ENCODE measurements at regions not wholly inside any gene's neighbourhood (a gene's known extent, or its start where the extent isn't known, plus 50 kb on each side); places are given as distances from the start of the nearest gene placed in this dataset.

GRCh38 chr15:24861014-24861690, 93.6 kb upstream of the SNRPN start:
- no peak overlapping the region for H3K27ac Mint-ChIP-seq
- H3K27me3 Mint-ChIP-seq (ENCODE audit: low read depth), result no peaks in the 10 kb centered on the region
- no peaks in the 10 kb centered on the region for H3K36me3 Mint-ChIP-seq (ENCODE audit: low read depth)
- peaks cover 37% of the 10 kb centered on the region for H3K9me3 Mint-ChIP-seq
- H3K4me3 Mint-ChIP-seq, result no peak overlapping the region
- no peaks in the 10 kb centered on the region for H3K4me1 Mint-ChIP-seq (ENCODE audit: low read depth)

- H3K4me3 Mint-ChIP-seq, result no peak overlapping the region
- H3K27me3 Mint-ChIP-seq (ENCODE audit: low read depth), result no peaks in the 10 kb centered on the region
- H3K4me1 Mint-ChIP-seq (ENCODE audit: low read depth), result no peaks in the 10 kb centered on the region
- H3K36me3 Mint-ChIP-seq (ENCODE audit: low read depth), result no peaks in the 10 kb centered on the region
- H3K27ac Mint-ChIP-seq, result no peak overlapping the region
- H3K9me3 Mint-ChIP-seq, result peaks cover 34% of the 10 kb centered on the region
Measured at GRCh38 chr15:24862726-24863521, 91.9 kb upstream of the SNRPN start.

DNA sequence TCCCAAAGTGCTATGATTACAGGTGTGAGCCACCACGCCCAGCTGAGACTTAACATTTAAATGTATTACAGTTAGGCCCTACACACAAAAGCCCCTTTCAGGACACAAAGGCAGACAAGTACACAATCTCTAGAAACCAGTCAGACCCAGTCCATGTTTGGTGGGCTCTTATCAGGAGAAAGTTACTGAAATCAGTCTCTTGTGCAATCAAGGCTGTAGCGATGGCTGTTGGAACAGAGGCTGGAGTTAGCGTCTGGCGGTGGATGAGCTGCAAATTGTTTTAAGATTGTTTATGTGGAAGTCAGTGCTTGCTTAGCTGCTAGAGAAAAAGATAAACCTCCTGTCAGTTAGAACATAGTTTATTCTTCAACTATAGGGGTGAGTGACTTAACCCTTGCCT, 89.5 kb upstream of the SNRPN start:
- H3K36me3 Mint-ChIP-seq (ENCODE audit: low read depth), result no peaks in the 10 kb centered on the region
- H3K27ac Mint-ChIP-seq, result no peak overlapping the region
- H3K4me1 Mint-ChIP-seq (ENCODE audit: low read depth), result no peaks in the 10 kb centered on the region
- H3K27me3 Mint-ChIP-seq (ENCODE audit: low read depth), result no peaks in the 10 kb centered on the region
- no peak overlapping the region for H3K4me3 Mint-ChIP-seq
- H3K9me3 Mint-ChIP-seq, result peaks cover 46% of the 10 kb centered on the region

DNA sequence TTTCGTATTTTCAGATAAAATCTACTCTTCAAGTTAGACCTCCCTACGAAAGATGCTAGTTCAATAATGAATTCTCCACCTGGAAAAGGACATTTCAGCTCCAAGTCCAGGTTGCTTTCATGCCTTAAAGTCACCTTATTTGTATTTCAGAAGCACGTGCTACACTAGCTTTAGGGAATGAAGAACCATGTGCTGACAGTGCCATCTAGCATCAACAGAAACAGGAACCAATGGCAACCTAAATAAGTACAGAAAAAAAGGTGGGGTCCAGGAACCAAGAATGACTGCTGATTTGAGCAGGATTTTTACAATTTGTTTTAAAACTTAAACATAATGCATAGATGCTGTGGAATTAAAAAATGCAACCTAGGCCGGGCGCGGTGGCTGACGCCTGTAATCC, 77.6 kb upstream of the SNRPN start:
- no peak overlapping the region for H3K27ac Mint-ChIP-seq
- H3K27me3 Mint-ChIP-seq (ENCODE audit: low read depth), result no peaks in the 10 kb centered on the region
- no peaks in the 10 kb centered on the region for H3K4me1 Mint-ChIP-seq (ENCODE audit: low read depth)
- H3K4me3 Mint-ChIP-seq, result no peak overlapping the region
- peaks cover 42% of the 10 kb centered on the region for H3K9me3 Mint-ChIP-seq
- no peaks in the 10 kb centered on the region for H3K36me3 Mint-ChIP-seq (ENCODE audit: low read depth)

DNA sequence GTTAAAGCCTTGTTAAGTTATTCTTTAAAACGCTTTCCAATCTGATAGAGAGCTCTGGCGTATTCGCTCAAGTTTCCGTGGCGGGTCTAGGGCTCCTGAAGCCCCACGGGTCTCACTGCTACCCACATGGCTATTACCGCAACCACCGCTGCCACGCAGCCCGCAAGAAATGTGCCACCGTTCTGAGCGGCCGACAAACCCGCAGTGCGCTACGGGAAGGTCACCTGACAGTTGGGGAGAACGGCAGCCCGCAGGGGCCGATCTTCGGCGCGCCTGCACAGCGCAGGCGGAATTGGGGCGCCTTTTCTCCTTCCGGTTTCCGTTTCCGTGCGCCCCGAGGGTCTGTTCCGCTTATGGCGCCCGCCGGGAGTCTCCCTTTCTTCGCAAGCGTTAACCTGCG, 76.6 kb upstream of the SNRPN start:
- no peaks in the 10 kb centered on the region for H3K4me1 Mint-ChIP-seq (ENCODE audit: low read depth)
- no peaks in the 10 kb centered on the region for H3K27me3 Mint-ChIP-seq (ENCODE audit: low read depth)
- peaks cover 38% of the 10 kb centered on the region for H3K9me3 Mint-ChIP-seq
- H3K36me3 Mint-ChIP-seq (ENCODE audit: low read depth), result no peaks in the 10 kb centered on the region
- H3K4me3 Mint-ChIP-seq, result no peak overlapping the region
- H3K27ac Mint-ChIP-seq, result no peak overlapping the region

DNA sequence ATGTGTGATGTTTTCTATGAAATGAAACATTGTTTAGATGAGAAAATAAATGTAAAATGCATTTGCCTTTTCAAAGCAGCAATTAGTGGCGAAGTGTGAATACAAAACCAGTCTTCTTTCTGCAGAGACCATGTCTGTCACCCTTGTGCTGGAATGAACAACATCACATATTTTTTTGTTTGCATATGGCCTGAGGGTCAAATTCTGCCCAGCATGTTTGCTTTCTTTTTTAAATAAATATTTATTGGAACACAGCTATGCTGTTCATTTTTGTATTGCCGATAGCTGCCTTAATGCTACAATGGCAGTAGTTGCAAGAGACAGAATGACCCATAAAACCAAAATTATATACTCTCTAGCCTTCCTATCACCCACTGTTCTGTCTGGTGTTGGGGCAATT, 75.3 kb upstream of the SNRPN start:
- Mint-ChIP-seq H3K4me3 (no peak overlapping the region), H3K36me3 (ENCODE audit: low read depth) (no peaks in the 10 kb centered on the region), H3K27ac (no peak overlapping the region), H3K9me3 (peaks cover 41% of the 10 kb centered on the region), H3K4me1 (ENCODE audit: low read depth) (no peaks in the 10 kb centered on the region), H3K27me3 (ENCODE audit: low read depth) (no peaks in the 10 kb centered on the region)

GRCh38 chr15:24880663-24881062, 74.1 kb upstream of the SNRPN start:
- Mint-ChIP-seq H3K4me3 (no peak overlapping the region), H3K36me3 (ENCODE audit: low read depth) (no peaks in the 10 kb centered on the region), H3K4me1 (ENCODE audit: low read depth) (no peaks in the 10 kb centered on the region), H3K9me3 (peaks cover 33% of the 10 kb centered on the region), H3K27ac (no peak overlapping the region), H3K27me3 (ENCODE audit: low read depth) (no peaks in the 10 kb centered on the region)

GRCh38 chr15:24886538-24886937, 68.2 kb upstream of the SNRPN start:
- H3K27me3 Mint-ChIP-seq (ENCODE audit: low read depth), result no peaks in the 10 kb centered on the region
- peaks cover 37% of the 10 kb centered on the region for H3K9me3 Mint-ChIP-seq
- H3K27ac Mint-ChIP-seq, result no peak overlapping the region
- no peak overlapping the region for H3K4me3 Mint-ChIP-seq
- H3K36me3 Mint-ChIP-seq (ENCODE audit: low read depth), result no peaks in the 10 kb centered on the region
- H3K4me1 Mint-ChIP-seq (ENCODE audit: low read depth), result no peaks in the 10 kb centered on the region

DNA sequence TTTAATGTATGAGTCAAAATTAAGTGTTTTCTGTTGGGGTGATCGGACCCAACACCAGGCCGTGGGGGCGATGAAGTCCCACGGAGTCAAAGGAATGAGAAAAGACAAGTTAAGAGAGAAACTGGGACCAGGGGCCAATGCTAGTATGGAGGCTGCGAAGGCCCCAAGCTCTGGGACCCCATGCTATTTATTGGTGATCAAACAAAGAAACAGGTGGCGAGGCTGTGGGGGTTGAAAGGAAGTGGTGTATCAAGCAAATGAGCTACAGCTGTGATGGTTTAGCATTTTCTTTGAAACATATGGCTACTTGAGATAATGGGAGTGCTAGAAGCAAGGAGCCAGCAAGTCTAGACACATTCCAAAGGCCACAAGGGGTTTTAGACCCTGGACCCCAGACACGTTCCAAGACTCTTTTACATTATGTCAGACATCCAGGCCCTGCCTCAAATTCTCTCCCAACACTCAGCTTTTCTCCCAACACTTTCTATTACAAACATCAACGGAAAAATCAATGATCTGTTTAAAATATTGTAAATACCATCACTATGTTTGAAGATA, 56.0 kb upstream of the SNRPN start:
- Mint-ChIP-seq H3K36me3 (ENCODE audit: low read depth) (peaks cover 1% of the 10 kb centered on the region), H3K4me1 (ENCODE audit: low read depth) (no peaks in the 10 kb centered on the region), H3K27me3 (ENCODE audit: low read depth) (no peaks in the 10 kb centered on the region)

GRCh38 chr15:24899367-24899766, 55.4 kb upstream of the SNRPN start:
- Mint-ChIP-seq H3K27ac (no peak overlapping the region), H3K4me3 (no peak overlapping the region), H3K27me3 (ENCODE audit: low read depth) (no peaks in the 10 kb centered on the region), H3K9me3 (peaks cover 66% of the 10 kb centered on the region), H3K36me3 (ENCODE audit: low read depth) (peaks cover 1% of the 10 kb centered on the region), H3K4me1 (ENCODE audit: low read depth) (no peaks in the 10 kb centered on the region)

More for the DNA sequence above, 56.0 kb upstream of the SNRPN start:
- H3K9me3 Mint-ChIP-seq, result peaks cover 66% of the 10 kb centered on the region
- no peak overlapping the region for H3K27ac Mint-ChIP-seq
- H3K4me3 Mint-ChIP-seq, result no peak overlapping the region

- no peak overlapping the region for H3K4me3 Mint-ChIP-seq
- H3K4me1 Mint-ChIP-seq (ENCODE audit: low read depth), result no peaks in the 10 kb centered on the region
- H3K9me3 Mint-ChIP-seq, result peaks cover 66% of the 10 kb centered on the region
- no peak overlapping the region for H3K27ac Mint-ChIP-seq
- peaks cover 1% of the 10 kb centered on the region for H3K36me3 Mint-ChIP-seq (ENCODE audit: low read depth)
- no peaks in the 10 kb centered on the region for H3K27me3 Mint-ChIP-seq (ENCODE audit: low read depth)
Measured at GRCh38 chr15:24899795-24900194, 55.0 kb upstream of the SNRPN start.

DNA sequence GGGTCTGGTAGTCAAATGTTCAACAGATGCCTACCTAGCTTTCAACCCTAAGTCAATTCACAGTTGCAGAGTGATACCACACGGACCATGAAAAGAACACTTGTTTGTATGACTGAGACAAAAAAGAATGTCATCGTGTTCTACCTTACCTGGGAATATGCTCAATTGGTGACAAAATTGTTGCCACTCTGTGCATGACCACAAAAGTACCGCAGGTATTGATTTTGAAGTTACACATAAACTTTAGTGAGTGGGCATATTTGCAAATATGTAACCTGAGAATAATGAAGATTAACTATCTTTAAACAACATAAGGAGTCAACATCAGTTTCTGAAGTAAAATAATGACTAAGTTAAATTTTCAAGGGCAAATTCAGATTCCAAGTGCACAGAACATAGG, 53.4 kb upstream of the SNRPN start:
- Mint-ChIP-seq H3K4me3 (no peak overlapping the region), H3K27ac (no peak overlapping the region), H3K4me1 (ENCODE audit: low read depth) (no peaks in the 10 kb centered on the region), H3K27me3 (ENCODE audit: low read depth) (no peaks in the 10 kb centered on the region), H3K36me3 (ENCODE audit: low read depth) (peaks cover 1% of the 10 kb centered on the region), H3K9me3 (peaks cover 57% of the 10 kb centered on the region)
